Heart right ventricle (tissue), 16 donors: ENCODE measurements at regions not wholly inside any gene's neighbourhood (a gene's known extent, or its start where the extent isn't known, plus 50 kb on each side); places are given as distances from the start of the nearest gene placed in this dataset.

Experiments used
- ATAC-seq, 8 donors: fragments of 200-7000 bp; cut with Tn5 transposase; one replicate each; pipeline ENCODE4 v1.9.1; 2020; ENCODE audit warnings: mild to moderate bottlenecking in 8 of 8, moderate library complexity in 8 of 8, moderate number of reproducible peaks in 1 of 8
- DNase-seq, 2 donors: peaks; one replicate each; pipeline ENCODE4 v3.0.0-alpha.2; 2020
- H3K27ac ChIP-seq, 10 donors: fragments of 200-600 bp; sonication (generic) in 2 of 10; one replicate each; pipeline versions ENCODE4 v1.5.0 to v1.8.0; 2020 to 2022; ENCODE audit warnings: mild to moderate bottlenecking in 3 of 10
- H3K27me3 ChIP-seq, 7 donors: fragments of 200-600 bp; one replicate each; pipeline ENCODE4 v1.8.0; 2021 to 2022; ENCODE audit warnings: mild to moderate bottlenecking in 2 of 7
- H3K36me3 ChIP-seq, 9 donors: fragments of 200-600 bp; sonication (generic) in 1 of 9; one replicate each; pipeline versions ENCODE4 v1.5.0 to v1.8.0; 2020 to 2022; ENCODE audit warnings: mild to moderate bottlenecking in 2 of 9
- H3K4me1 ChIP-seq, 9 donors: fragments of 200-600 bp; sonication (generic) in 1 of 9; one replicate each; pipeline versions ENCODE4 v1.5.0 to v1.8.0; 2020 to 2022; ENCODE audit warnings: mild to moderate bottlenecking in 4 of 9
- H3K4me3 ChIP-seq, 10 donors: fragments of 200-600 bp; sonication (generic) in 2 of 10; one replicate each; pipeline versions ENCODE4 v1.5.0 to v1.8.0; 2020 to 2022; ENCODE audit warnings: mild to moderate bottlenecking in 7 of 10, moderate library complexity in 2 of 10
- H3K9me3 ChIP-seq, 11 donors: fragments of 200-600 bp in 10 of 11; sonication (generic) in 2 of 11; one replicate each; pipeline versions ENCODE4 v1.5.0 to v1.8.0; 2013 to 2022; ENCODE audit warnings: mild to moderate bottlenecking in 2 of 11, control low read depth in 1 of 11, moderate library complexity in 1 of 11
- WGBS, 2 donors: extraction: QIAGEN DNeasy Blood & Tissue Kit; methylation state at CpG; one replicate each; pipeline ENCODE4 v1.1.7; 2013; ENCODE audit warnings: inconsistent platforms in 1 of 2; 5-methylcytosine and 5-hydroxymethylcytosine counted together
- intact Hi-C, 10 donors: fragments of 100-400 bp; cut with DNase I; formaldehyde crosslinking; loops; one replicate each; pipeline versions ENCODE4 v1.11.1 to v1.14.2; 2022
- TF ChIP-seq, protein P1 (sequence below), 9 donors: fragments of 200-600 bp; sonication (generic) in 2 of 9; IDR thresholded peaks; one replicate each; pipeline versions ENCODE4 v1.5.0 to v1.8.0; 2021 to 2022; ENCODE audit warnings: antibody characterized with exemption in 9 of 9, mild to moderate bottlenecking in 5 of 9, moderate library complexity in 1 of 9
- donor health status: Arrhythmogenic right ventricular cardiomyopathy.
- donor health status: ischemic (EF 13 %, LVEDD 7.1; RV severe dilation, severe dysfunction).
- donor health status: healthy with polysubstance abuse.
- donor health status: DM: no; HTN: yes; CAD: no.
- donor health status: DM: no; HTN: no; CAD: no.
- donor health status: ischemic (EF 25% LVEDD 6.9; RV normal size, moderate dysfunction).
- donor health status: ischemic (EF 25% LVEDD 5.7; RV mildly dilated, moderate dysfunction).
- donor health status: healthy.
- donor health status: DM: yes; HTN: yes; CAD: no.
- donor health status: Ischemic cardiomyopathy.
- donor health status: ischemic (EF 35%, LVEDD 5.7; RV mildly dilated, moderate dysfunction).
- donor health status: nonischemic (EF 11% LVEDD 7.7; RV severe dilation, severe dysfunction).
- donor health status: DM: yes; HTN: yes; CAD: no.
- donor health status: PGD.
- donor health status: ischemic (EF 29% LVEDD 5.4; RV normal size, mild dysfunction).
- donor health status: nonischemic (EF 23%, LVEDD 6.1; RV moderate dilation, normal function).

DNA sequence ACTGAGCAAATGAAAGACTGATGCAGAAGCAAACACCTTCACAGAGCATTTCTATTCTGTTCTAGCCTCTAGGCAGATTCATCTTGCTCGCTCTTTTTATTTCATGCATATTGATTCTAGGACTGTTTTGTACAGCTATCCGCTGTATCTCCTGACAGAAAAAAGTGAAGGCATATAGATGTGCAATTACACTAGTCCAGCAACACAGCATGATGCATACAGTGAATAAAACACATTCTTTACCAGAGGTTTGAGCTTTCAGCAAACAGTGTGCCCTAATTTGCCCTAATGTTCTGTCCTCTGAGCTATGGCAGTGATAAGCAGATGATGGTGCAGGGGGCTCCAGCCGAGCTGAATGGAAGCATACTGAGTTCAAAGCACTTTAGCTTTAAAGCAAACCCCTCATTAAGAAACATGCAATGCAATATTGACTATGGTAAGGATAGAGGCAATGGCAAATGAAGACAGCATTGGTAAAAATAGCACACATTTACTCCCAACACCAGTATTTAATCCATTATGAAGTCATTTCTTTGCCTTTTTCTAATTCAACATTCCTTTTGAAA, 141.2 kb upstream of the RGPD4 start:
- intact Hi-C loops: loop anchor here in 1 of 10 donors (5.0 kb wide), 1 partner anchor 52 kb away; no protein-coding TSS in a partner anchor
- ATAC-seq: no peak
- Histone ChIP-seq H3K36me3 (no peaks in the 10 kb centered on the region), H3K4me1 (no peaks in the 10 kb centered on the region), H3K9me3 (peaks cover 0 to 5% (median 0%) of the 10 kb centered on the region in 11 donors), H3K27ac (no peak overlapping the region), H3K27me3 (no peaks in the 10 kb centered on the region), H3K4me3 (no peak overlapping the region)
- TF ChIP-seq, protein P1, sequence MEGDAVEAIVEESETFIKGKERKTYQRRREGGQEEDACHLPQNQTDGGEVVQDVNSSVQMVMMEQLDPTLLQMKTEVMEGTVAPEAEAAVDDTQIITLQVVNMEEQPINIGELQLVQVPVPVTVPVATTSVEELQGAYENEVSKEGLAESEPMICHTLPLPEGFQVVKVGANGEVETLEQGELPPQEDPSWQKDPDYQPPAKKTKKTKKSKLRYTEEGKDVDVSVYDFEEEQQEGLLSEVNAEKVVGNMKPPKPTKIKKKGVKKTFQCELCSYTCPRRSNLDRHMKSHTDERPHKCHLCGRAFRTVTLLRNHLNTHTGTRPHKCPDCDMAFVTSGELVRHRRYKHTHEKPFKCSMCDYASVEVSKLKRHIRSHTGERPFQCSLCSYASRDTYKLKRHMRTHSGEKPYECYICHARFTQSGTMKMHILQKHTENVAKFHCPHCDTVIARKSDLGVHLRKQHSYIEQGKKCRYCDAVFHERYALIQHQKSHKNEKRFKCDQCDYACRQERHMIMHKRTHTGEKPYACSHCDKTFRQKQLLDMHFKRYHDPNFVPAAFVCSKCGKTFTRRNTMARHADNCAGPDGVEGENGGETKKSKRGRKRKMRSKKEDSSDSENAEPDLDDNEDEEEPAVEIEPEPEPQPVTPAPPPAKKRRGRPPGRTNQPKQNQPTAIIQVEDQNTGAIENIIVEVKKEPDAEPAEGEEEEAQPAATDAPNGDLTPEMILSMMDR (IDR thresholded peaks at IDR 0.05): no peak
- no peak for DNase-seq
- 70 to 71% methylated on average over 3 of the region's 3 CpGs for WGBS, 2 donors

DNA sequence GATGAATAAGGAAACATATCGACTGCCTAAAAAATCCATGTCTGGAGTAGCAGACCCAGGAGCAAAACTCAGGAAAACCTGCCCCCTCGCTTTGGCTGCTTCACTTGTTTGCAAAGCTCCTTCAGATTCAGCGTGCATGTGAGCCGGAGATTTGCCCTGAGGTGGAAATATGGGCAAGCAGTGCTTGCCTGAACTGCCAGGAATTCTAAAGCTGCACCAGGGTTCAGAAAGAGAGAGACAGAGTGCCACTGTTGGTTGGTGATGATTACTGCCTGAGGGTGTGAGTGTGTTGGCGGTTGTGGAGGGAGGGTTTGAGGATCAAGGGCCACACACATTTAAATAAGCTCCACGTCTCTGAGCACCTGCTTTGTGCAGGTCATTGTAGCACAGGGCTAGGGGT, 139.6 kb upstream of the RGPD4 start:
- H3K9me3 ChIP-seq: peaks cover 0 to 4% (median 0%) of the 10 kb centered on the region in 11 donors
- ATAC-seq (no peak), DNase-seq (no peak)
- H3K27me3 ChIP-seq: no peaks in the 10 kb centered on the region
- TF ChIP-seq, protein P1 (IDR thresholded peaks at IDR 0.05): no peak
- 67 to 68% methylated on average over 6 of the region's 6 CpGs for WGBS, 2 donors
- H3K4me3 ChIP-seq: no peak overlapping the region
- intact Hi-C loops: loop anchor here in 1 of 10 donors (5.0 kb wide), 1 partner anchor 50 kb away; no protein-coding TSS in a partner anchor
- H3K27ac ChIP-seq: no peak overlapping the region
- H3K36me3 ChIP-seq: no peaks in the 10 kb centered on the region
- no peaks in the 10 kb centered on the region for H3K4me1 ChIP-seq

DNA sequence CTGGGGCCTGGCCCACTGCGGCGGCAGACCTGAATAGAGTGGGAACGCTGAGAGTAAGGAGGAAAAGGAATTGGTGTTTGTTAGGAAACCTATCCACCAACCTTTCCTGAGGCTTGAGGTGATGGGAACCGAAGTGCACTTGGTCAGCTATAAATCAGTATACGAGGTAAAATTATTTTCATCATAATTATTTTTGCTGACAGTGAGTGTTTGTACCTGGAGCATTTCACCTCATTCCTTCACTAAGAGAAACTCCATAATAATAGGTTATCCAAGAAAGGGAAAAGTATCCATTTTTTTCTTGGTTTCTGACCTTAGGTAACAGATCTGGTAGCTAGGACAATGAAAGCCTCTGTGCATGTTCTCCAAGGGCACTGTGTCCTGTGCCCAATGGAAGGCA, 138.6 kb upstream of the RGPD4 start:
- intact Hi-C loops: loop anchor here in 1 of 10 donors (5.0 kb wide), 1 partner anchor 49 kb away; no protein-coding TSS in a partner anchor
- Histone ChIP-seq H3K4me3 (no peak overlapping the region), H3K27ac (no peak overlapping the region), H3K27me3 (no peaks in the 10 kb centered on the region), H3K9me3 (no peaks in the 10 kb centered on the region), H3K36me3 (no peaks in the 10 kb centered on the region), H3K4me1 (no peaks in the 10 kb centered on the region)
- WGBS, 2 donors: 89 to 91% methylated on average over 5 of the region's 5 CpGs
- TF ChIP-seq, protein P1 (IDR thresholded peaks at IDR 0.05): no peak
- ATAC-seq (no peak), DNase-seq (no peak)

DNA sequence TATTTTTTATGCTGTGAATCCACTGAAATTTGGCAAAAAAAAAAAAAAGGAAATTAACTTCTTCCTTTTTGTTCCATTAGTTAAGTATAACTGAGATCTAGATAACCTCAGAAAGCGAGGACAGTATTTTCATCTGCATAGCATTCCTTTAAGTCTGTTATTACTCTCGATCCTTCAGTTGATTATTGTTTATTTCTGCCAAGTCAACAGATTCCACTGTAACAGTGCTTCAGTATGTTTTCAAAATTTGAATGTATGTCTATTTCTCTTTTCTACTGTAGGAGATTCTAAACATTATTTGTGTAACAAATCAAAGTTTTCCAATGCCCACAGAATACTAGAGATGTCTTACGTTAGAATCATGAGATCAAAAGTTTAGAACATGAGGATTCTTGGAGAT, 133.1 kb upstream of the RGPD4 start:
- ATAC-seq: no peak
- WGBS, 2 donors: 73 to 83% methylated on average over 3 of the region's 3 CpGs
- no peaks in the 10 kb centered on the region for H3K9me3 ChIP-seq

More for the DNA sequence above, 133.1 kb upstream of the RGPD4 start:
- Histone ChIP-seq H3K36me3 (no peaks in the 10 kb centered on the region), H3K4me1 (no peaks in the 10 kb centered on the region), H3K27ac (no peak overlapping the region), H3K4me3 (no peak overlapping the region), H3K27me3 (no peaks in the 10 kb centered on the region)
- TF ChIP-seq, protein P1 (IDR thresholded peaks at IDR 0.05): no peak
- intact Hi-C loops: no loop called here
- DNase-seq: no peak
